NCI-H69 (cell line): ENCODE measurements at regions not wholly inside any gene's neighbourhood (a gene's known extent, or its start where the extent isn't known, plus 50 kb on each side); places are given as distances from the start of the nearest gene placed in this dataset.
"Not testable (repeated sequence)": the region's sequence is repeated elsewhere in the genome, so short reads cannot be mapped to it uniquely, and the experiment has no call there.

Experiments
- DNase-seq: peaks from one replicate; lab custom pipeline; 2025; lab: John Stamatoyannopoulos, UW

DNA sequence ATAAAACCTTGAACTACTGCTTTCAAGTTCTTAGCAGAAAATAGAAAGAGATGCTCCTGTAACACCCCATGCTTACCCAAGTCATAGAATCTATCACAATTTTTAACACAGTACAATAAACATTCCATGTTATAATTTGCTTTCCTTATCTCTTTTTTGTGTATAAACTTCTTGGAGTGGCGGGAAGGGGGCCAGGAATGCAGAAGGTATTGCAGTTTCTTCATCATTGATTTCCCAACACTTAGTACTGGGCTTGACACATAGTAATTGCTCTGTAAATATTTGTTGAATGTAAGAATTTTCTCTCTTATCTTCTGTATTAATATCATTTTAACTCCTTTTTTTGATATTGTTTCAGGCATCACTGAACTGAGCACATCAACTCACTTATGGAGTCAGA is 535.8 kb downstream of the KCTD12 start:
- DNase-seq = no peak

GRCh38 chr13:76349700-76350099 is 536.5 kb downstream of the KCTD12 start:
- DNase-seq = no peak

- no peak for DNase-seq
These were observed 546.6 kb downstream of the KCTD12 start for GRCh38 chr13:76339649-76340048.

DNA sequence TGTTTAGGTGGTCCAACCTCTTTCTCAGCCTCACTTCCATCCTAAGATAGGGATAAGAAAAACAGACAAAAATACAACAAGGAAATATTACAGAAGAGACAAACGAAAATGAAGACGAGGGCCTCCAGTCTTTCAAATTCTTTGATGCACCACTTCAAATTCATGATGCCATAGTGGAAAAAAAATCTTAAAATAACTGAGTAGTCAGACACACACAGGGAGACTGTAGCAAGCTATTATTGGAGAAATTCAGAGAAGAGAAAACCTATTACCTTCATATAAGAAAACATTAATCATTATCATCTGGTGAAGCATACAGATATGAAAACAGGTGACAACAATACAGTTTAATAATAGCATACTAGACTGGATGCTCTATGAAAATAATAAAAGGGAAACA is 548.2 kb downstream of the KCTD12 start:
- DNase-seq = no peak

DNA sequence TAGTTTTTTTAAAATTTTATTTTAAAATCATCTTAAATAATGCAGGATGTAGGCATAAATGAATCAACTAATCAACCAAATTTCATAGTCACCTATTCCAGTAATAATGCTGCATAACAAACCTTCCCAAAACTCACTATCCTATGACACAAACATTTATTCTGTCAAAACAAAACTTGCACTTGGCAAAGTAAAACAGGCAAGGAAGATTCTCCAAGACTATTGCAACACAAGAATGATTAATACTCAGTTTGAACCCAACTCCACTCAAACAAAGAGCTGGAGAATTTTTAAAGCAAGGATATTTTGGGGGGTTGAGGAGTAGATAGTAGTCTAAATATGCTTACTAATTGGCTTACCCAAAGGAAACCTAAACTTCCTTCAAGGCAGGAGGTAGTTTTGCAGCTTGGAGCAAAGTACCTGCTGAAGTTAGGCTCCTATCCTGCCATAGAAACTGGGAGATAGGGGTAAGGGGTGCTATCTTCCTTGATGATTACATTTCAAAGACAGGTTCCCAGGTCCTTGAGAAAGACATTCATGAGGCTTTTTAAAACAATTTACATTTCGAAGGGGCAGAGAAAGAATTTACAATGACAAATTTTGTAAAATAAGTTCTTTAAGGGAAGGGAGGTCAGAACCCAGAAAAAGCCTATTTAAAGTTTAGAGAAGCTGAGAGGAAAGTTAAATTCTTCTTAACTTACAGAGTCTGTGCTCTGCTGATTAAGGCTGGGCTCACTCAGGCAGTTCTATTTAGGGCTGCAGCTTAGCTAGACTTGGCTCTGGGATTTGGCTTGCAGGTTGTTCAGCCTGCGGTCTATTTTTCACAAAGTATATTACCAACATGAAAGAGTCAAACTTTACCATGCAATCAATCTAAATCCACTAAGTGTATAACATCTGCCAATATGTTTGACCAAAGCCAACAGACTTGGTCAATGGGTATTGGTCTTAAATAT is 549.0 kb downstream of the KCTD12 start:
- DNase-seq = no peak

GRCh38 chr13:76335463-76335862 is 550.7 kb downstream of the KCTD12 start:
- DNase-seq = no peak

DNA sequence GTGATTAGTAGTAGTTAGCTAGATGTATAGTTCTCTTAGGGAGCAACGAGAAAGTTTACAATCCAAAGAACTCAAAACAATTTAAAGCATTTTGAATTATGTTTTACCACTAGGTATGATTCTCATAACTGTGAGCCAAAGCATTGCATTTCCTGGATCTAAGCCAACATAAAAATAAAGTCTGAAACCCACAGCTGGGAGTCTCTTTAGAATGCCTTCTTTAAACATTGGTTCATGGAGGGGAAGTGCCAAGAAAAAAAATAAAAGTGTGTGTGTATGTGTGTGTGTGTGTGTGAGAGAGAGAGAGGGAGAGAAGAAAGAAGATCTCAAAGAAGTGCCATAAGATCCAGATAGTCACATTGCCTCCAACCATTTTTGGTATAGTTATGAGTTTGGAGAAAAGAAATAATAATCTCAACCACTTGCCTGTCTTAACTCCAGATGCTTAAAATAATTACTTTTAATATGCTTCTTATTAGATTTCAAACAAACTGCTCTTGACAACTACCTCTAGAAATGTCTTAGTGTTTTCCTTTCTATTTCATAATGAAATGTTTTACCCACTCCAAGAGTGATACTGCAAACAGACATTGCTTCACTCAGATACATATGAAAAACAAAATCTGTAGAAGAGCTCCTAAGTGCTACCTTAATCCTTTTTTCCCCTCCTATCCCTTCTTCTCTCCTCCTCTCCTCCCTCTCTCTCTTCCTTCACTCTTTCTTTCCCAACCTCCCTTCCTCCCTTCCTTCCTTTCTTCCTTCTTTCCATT is 554.1 kb downstream of the KCTD12 start:
- peak; percentile 78 for DNase-seq

GRCh38 chr13:76330761-76331160 is 555.4 kb downstream of the KCTD12 start:
- no peak for DNase-seq

- no peak for DNase-seq
These were observed 556.2 kb downstream of the KCTD12 start for GRCh38 chr13:76329866-76330580.

DNA sequence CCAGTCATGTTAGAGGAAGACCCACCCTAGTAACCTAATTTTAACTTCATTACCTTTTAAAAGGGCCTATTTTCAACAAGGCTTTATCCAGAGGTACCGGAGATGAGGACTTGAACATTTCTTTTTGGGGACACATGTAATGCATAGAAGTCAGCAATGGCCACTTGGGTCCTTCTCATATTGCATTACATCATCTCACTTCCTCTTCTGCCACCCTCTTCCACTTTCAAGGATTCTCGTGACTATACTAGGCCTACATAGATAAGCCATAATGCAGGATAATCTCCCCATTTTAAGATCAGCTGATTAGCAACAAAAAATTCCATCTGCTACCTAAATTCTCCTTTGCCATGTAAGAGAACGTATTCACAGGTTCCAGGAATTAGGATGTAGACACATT is 557.2 kb downstream of the KCTD12 start:
- DNase-seq = no peak

GRCh38 chr13:76326343-76326742 is 559.9 kb downstream of the KCTD12 start:
- no peak for DNase-seq

- DNase-seq = no peak
These were observed 566.3 kb downstream of the KCTD12 start for GRCh38 chr13:76319921-76320320.

DNA sequence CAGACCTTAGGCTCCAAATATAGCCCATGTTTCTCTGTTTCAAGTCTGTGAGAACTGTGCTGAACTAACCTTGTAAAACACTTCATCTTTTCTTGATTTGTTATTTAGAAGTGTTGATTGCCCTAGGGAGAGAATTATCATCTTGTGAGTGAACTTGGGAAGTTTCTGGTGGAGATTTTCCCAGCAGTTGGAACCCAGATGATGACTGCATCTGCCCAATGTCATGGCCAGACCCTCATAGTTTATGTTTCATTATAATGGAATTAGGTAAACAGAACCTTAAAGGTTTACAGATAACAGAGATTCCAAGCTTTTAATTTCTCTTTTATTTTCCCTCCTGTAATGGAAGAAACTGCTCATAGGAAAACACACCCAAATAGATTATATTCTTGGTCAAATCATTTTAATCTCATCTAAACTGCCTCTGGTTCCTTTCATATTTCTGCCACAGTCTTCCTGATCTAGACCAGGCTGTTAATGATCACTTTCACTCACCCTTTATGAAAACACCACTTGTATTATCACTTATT is 569.1 kb downstream of the KCTD12 start:
- DNase-seq = no peak

DNA sequence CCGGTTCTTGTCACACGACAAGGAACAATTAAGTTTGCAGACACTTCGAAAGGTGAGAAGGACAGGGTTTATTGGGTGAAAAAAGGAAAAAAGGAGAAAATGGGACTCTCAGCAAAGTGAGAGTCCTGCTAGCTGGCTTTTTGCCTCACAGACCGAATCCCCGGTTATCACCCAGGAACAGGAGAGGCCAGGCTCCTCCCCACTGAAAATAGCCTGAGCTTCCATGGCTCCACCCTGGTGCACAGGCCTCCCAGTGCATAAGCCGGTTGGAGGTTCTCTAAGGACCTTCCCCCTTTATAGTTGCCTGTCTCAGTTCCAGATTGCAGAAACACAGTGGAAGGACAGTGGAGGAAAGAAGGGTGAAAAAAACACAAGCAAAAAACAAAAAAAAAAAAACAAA is 571.7 kb downstream of the KCTD12 start:
- no peak for DNase-seq

- no peak for DNase-seq
These were observed 579.1 kb downstream of the KCTD12 start for GRCh38 chr13:76307142-76307541.

GRCh38 chr13:76300688-76301087 is 585.5 kb downstream of the KCTD12 start:
- DNase-seq = no peak

DNA sequence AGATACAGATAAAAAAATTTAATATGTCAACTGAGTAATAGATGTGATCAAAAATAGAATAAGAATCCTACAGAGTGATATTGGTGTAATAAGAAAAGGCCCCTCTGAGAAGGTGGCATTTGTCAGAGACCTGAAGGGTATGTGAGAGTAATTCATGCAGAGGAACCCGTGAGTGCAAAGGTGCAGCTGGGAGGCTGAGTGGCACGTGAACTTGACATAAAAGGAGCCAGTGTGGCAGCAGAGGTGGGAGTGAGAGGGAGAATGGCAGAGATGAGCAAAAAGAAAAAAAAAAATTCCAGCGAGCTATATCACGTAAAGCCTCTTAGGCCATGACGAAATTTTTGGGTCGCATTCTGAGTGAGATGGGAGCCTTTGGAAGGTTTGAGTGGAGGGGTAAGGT is 588.9 kb downstream of the KCTD12 start:
- no peak for DNase-seq

DNA sequence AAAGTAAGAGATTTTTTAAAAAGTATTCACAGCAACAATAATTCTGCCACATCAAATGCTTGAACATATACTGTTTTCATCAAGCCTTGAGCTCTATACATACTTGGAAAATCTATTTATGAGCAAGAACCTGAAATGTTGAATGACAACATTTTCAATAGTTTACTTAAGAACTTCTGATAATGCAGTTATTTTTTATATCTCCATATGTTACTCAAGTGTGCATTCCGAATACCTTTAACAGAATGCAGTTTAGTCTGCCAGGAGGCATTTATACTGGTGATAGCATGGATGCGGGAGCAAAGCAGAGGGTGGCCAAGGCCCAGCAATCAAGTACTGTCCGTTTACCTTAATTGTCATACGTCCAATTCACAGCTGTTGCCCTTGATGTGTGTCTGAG is 589.5 kb downstream of the KCTD12 start:
- DNase-seq = no peak

- not testable (repeated sequence) for DNase-seq
These were observed 591.2 kb downstream of the KCTD12 start for GRCh38 chr13:76295020-76295419.

DNA sequence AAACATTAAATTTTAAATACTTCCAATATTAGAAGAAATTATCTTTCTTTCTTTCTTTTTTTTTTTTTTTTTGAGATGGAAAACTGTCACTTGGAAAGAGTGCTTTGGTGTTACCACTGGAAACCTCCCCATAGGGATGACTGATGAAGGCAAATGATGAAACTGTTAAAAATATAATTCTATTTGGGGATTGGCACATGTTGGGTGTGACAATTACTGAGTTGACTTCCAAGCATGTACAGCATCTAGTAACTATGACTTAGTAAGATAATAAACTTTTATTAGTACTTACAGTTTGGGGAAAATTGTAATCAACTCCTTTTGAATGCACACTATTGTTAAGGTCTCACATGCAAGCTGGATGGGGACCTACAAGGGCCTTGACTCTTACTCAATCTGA is 592.5 kb downstream of the KCTD12 start:
- DNase-seq = no peak

DNA sequence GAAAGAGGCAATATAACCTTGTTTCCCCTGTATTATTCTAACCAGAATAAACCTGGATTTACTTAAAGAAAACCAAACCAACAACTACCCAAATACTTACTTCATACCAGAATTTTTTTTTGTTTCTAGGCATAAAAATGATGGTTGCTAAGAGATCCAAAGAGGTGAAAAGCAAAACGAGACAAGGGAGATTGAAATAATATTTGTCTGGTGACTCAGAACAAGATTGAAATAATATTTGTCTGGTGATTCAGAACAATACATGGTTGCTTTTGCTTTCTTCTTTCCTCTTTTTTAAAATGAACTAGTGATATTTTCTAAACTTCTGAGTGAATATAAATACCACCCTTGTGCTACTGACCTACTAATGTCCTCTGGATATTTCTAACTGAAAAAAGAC is 592.9 kb downstream of the KCTD12 start:
- no peak for DNase-seq

DNA sequence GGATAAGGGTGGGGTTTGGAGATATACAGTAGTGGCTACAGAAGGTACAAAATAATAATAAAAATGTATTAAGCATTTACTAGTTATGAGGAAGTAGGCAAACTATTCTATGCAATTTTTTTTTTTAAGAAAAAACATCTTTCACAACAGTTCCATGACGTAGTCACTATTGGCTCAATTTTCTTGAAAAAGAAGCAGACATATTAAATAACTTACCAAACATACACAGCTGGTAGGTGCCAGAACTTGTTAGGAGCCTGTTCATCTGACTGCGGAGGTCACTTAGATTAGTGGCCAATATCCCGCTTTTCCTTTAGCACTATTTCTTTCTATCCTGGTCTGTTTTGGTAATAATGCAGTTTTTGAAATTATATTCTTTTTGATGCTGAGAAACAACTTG is 593.5 kb downstream of the KCTD12 start:
- DNase-seq = no peak
